MM.1S (cell line): ENCODE measurements at regions not wholly inside any gene's neighbourhood (a gene's known extent, or its start where the extent isn't known, plus 50 kb on each side); places are given as distances from the start of the nearest gene placed in this dataset.

ENCODE experiments used
- DNase-seq: peaks from one replicate; pipeline ENCODE4 v3.0.0-alpha.2; 2015
- H2AFZ ChIP-seq: fragments of 300-600 bp; sonication (generic); 2 replicates; pipeline ENCODE4 v1.6.0; 2016; ENCODE audit warnings: antibody characterized with exemption, low read length
- H3F3A ChIP-seq: fragments of 300-600 bp; sonication (generic); 2 replicates; pipeline ENCODE4 v1.6.1; 2016; ENCODE audit warnings: mild to moderate bottlenecking, antibody characterized with exemption, low read length, moderate library complexity, mixed read lengths; ENCODE audit not compliant: insufficient read depth
- H3K27ac ChIP-seq: fragments of 300-600 bp; sonication (generic); 2 replicates; pipeline ENCODE4 v1.5.1; 2016; ENCODE audit warnings: mild to moderate bottlenecking, low read length
- H3K27me3 ChIP-seq: fragments of 300-600 bp; sonication (generic); replicated peaks from 2 replicates; pipeline ENCODE4 v1.6.0; 2016; ENCODE audit warnings: low read length; ENCODE audit not compliant: insufficient read depth
- H3K36me3 ChIP-seq: fragments of 300-600 bp; sonication (generic); replicated peaks from 2 replicates; pipeline ENCODE4 v1.6.1; 2016; ENCODE audit warnings: mild to moderate bottlenecking, low read length, mixed read lengths; ENCODE audit not compliant: insufficient read depth
- H3K4me1 ChIP-seq: fragments of 300-600 bp; sonication (generic); 2 replicates; pipeline ENCODE4 v1.6.1; 2016; ENCODE audit warnings: low read length, mixed read lengths
- H3K4me2 ChIP-seq: fragments of 300-600 bp; sonication (generic); 2 replicates; pipeline ENCODE4 v1.6.0; 2016; ENCODE audit warnings: low read depth, low read length
- H3K4me3 ChIP-seq: fragments of 300-600 bp; sonication (generic); 2 replicates; pipeline ENCODE4 v1.5.1; 2016; ENCODE audit warnings: low read length, mixed read lengths
- H3K79me2 ChIP-seq: fragments of 300-600 bp; sonication (generic); 2 replicates; pipeline ENCODE4 v1.6.1; 2016; ENCODE audit warnings: mixed run types, low read length, mixed read lengths
- H3K9ac ChIP-seq: fragments of 300-600 bp; sonication (generic); 2 replicates; pipeline ENCODE4 v1.6.1; 2016; ENCODE audit warnings: low read length, mixed read lengths
- H3K9me2 ChIP-seq: fragments of 300-600 bp; sonication (generic); replicated peaks from 2 replicates; pipeline ENCODE4 v1.6.1; 2016; ENCODE audit warnings: mild to moderate bottlenecking, low read length, mixed read lengths; ENCODE audit not compliant: insufficient read depth
- H3K9me3 ChIP-seq: fragments of 300-600 bp; sonication (generic); replicated peaks from 2 replicates; pipeline ENCODE4 v1.6.1; 2016; ENCODE audit warnings: mild to moderate bottlenecking, low read length, mixed read lengths; ENCODE audit not compliant: insufficient read depth
- H4K20me1 ChIP-seq: fragments of 300-600 bp; sonication (generic); 2 replicates; pipeline ENCODE4 v1.6.1; 2016; ENCODE audit warnings: mild to moderate bottlenecking, low read length, moderate library complexity, mixed read lengths; ENCODE audit not compliant: insufficient read depth
- CTCF ChIP-seq: fragments of 300-600 bp; sonication (generic); IDR thresholded peaks from 2 replicates; pipeline ENCODE4 v1.5.1; 2016; ENCODE audit warnings: antibody characterized with exemption, low read length, mixed read lengths
- EZH2 ChIP-seq: fragments of 300-600 bp; sonication (generic); optimal IDR thresholded peaks from 2 replicates; pipeline ENCODE3; 2017; ENCODE audit warnings: low read depth, mild to moderate bottlenecking, antibody characterized with exemption, low read length, mixed read lengths
- EZH2phosphoT487 ChIP-seq: fragments of 300-600 bp; sonication (generic); IDR thresholded peaks from 2 replicates; pipeline ENCODE4 v1.6.1; 2018; ENCODE audit warnings: antibody characterized with exemption, low read length

DNA sequence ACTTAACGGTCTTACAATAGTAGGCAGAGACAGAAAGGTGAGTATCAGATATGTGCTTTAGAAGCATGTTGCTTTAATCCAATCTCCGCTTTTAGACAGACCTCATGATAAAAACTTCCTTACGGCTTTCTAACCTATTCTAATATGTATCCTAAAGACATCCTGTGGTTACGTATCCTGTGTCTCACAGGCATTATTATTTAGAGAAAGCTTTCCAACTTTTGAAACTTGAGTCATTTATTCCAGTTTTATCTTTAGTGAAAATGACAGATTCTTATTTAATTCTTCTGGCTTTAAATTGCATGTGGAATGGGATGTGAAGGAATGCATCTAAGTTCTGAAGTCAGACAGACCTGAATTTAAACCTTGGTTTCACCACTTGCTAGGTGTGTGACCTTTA is 118.9 kb downstream of the OTUD1 start:
- Histone ChIP-seq H3K36me3 (no peaks in the 10 kb centered on the region), H2AFZ (no peak overlapping the region), H3K27ac (no peak overlapping the region), H3K9me2 (no peaks in the 10 kb centered on the region), H3K79me2 (no peaks in the 10 kb centered on the region), H3K4me2 (no peak overlapping the region), H3K27me3 (no peaks in the 10 kb centered on the region), H3F3A (no peaks in the 10 kb centered on the region), H3K9ac (no peak overlapping the region), H4K20me1 (no peaks in the 10 kb centered on the region), H3K4me3 (no peak overlapping the region), H3K9me3 (no peaks in the 10 kb centered on the region), H3K4me1 (no peaks in the 10 kb centered on the region)
- no peak for DNase-seq
- TF ChIP-seq EZH2phosphoT487 (no peak), CTCF (no peak), EZH2 (no peak)

GRCh38 chr10:23558361-23558799 is 119.5 kb downstream of the OTUD1 start:
- Histone ChIP-seq H4K20me1 (no peaks in the 10 kb centered on the region), H2AFZ (no peak overlapping the region), H3K9ac (no peak overlapping the region), H3K36me3 (no peaks in the 10 kb centered on the region), H3K27me3 (no peaks in the 10 kb centered on the region), H3F3A (no peaks in the 10 kb centered on the region), H3K79me2 (no peaks in the 10 kb centered on the region), H3K9me2 (no peaks in the 10 kb centered on the region), H3K4me2 (no peak overlapping the region), H3K9me3 (no peaks in the 10 kb centered on the region), H3K27ac (no peak overlapping the region), H3K4me1 (no peaks in the 10 kb centered on the region), H3K4me3 (no peak overlapping the region)
- no peak for TF ChIP-seq CTCF
- TF ChIP-seq EZH2phosphoT487 = no peak
- no peak for TF ChIP-seq EZH2
- no peak for DNase-seq

GRCh38 chr10:23568996-23569395 is 130.1 kb downstream of the OTUD1 start:
- Histone ChIP-seq H2AFZ (no peak overlapping the region), H3K9me2 (no peaks in the 10 kb centered on the region), H4K20me1 (no peaks in the 10 kb centered on the region), H3K27me3 (no peaks in the 10 kb centered on the region), H3K4me3 (no peak overlapping the region), H3K4me1 (no peaks in the 10 kb centered on the region), H3K36me3 (no peaks in the 10 kb centered on the region), H3K4me2 (no peak overlapping the region), H3K9me3 (no peaks in the 10 kb centered on the region), H3K79me2 (no peaks in the 10 kb centered on the region), H3F3A (no peaks in the 10 kb centered on the region), H3K27ac (no peak overlapping the region), H3K9ac (no peak overlapping the region)
- no peak for TF ChIP-seq EZH2
- TF ChIP-seq EZH2phosphoT487 = no peak
- TF ChIP-seq CTCF = no peak
- DNase-seq = no peak
